ENCODE measurements at regions not wholly inside any gene's neighbourhood (a gene's known extent, or its start where the extent isn't known, plus 50 kb on each side); places are given as distances from the start of the nearest gene placed in this dataset.

DNA sequence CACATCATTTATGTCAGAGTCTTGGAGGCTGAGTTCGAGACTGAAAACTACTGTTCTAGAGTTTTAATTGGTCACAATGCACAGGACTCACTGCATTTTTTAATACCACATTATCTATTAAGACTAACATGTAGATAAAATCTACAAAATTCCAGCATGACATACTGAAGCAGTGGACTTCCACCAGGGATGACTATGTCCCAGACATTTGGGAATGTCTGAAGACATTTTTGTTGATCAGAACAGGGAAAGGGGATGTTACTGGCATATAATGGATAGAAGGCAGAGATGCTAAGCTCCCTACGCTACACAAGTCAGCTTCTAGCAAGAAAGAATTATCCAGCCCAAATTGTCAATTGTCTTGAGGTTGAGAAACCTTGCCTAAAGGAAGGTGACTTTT lies 419.0 kb upstream of the TGFBR2 start:
- TF ChIP-seq, protein P1, sequence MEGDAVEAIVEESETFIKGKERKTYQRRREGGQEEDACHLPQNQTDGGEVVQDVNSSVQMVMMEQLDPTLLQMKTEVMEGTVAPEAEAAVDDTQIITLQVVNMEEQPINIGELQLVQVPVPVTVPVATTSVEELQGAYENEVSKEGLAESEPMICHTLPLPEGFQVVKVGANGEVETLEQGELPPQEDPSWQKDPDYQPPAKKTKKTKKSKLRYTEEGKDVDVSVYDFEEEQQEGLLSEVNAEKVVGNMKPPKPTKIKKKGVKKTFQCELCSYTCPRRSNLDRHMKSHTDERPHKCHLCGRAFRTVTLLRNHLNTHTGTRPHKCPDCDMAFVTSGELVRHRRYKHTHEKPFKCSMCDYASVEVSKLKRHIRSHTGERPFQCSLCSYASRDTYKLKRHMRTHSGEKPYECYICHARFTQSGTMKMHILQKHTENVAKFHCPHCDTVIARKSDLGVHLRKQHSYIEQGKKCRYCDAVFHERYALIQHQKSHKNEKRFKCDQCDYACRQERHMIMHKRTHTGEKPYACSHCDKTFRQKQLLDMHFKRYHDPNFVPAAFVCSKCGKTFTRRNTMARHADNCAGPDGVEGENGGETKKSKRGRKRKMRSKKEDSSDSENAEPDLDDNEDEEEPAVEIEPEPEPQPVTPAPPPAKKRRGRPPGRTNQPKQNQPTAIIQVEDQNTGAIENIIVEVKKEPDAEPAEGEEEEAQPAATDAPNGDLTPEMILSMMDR (IDR thresholded peaks at IDR 0.05), result no peak
- TF ChIP-seq SIN3A (IDR thresholded peaks at IDR 0.05; ENCODE audit: borderline replicate concordance, insufficient read depth, low read depth, low read length), result no peak
- no peak for TF ChIP-seq POLR2AphosphoS5 (IDR thresholded peaks at IDR 0.05; ENCODE audit: low read depth, low read length)

All from Panc1 (cell line).